ENCODE measurements at regions not wholly inside any gene's neighbourhood (a gene's known extent, or its start where the extent isn't known, plus 50 kb on each side); places are given as distances from the start of the nearest gene placed in this dataset.

GRCh38 chr14:84937016-84937415 is 592.9 kb upstream of the FLRT2 start:
- TF ChIP-seq, protein P1, sequence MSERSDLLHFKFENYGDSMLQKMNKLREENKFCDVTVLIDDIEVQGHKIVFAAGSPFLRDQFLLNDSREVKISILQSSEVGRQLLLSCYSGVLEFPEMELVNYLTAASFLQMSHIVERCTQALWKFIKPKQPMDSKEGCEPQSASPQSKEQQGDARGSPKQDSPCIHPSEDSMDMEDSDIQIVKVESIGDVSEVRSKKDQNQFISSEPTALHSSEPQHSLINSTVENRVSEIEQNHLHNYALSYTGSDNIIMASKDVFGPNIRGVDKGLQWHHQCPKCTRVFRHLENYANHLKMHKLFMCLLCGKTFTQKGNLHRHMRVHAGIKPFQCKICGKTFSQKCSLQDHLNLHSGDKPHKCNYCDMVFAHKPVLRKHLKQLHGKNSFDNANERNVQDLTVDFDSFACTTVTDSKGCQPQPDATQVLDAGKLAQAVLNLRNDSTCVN (tag by site-specific recombination; optimal IDR thresholded peaks at IDR 0.05): no peak
- no peak for TF ChIP-seq TSHZ1 (tag by site-specific recombination; IDR thresholded peaks at IDR 0.05; ENCODE audit: borderline replicate concordance)
- no peak for TF ChIP-seq TCF7L2 (IDR thresholded peaks at IDR 0.05; ENCODE audit: borderline replicate concordance, low read depth, low read length)
- TF ChIP-seq ZSCAN30 (tag by site-specific recombination; IDR thresholded peaks at IDR 0.05): no peak
- TF ChIP-seq ZNF404 (tag by site-specific recombination; IDR thresholded peaks at IDR 0.05): no peak
